WTC11 (cell line): ENCODE measurements at regions not wholly inside any gene's neighbourhood (a gene's known extent, or its start where the extent isn't known, plus 50 kb on each side); places are given as distances from the start of the nearest gene placed in this dataset.
A peak's percentile ranks its signal among the peaks of the same experiment; 100 is the strongest.

Experiments
- ATAC-seq: fragments of 200-7000 bp; cut with Tn5 transposase; 2 replicates; pipeline ENCODE4 v1.10.0; 2021; ENCODE audit warnings: mild to moderate bottlenecking, moderate library complexity
- CTCF ChIA-PET: fragments of 300-600 bp; sonication (Branson Sonifier 250); formaldehyde crosslinking; loops from one replicate; lab custom pipeline; 2021; ENCODE audit warnings: antibody characterized with exemption; lab: Charles Lee
- POLR2A ChIA-PET: fragments of 350-600 bp; sonication (Branson Sonifier 250); formaldehyde crosslinking; loops from one replicate; lab custom pipeline; 2021; ENCODE audit warnings: antibody characterized with exemption; lab: Charles Lee
- DNase-seq: peaks from one replicate; pipeline ENCODE4 v3.0.0; 2021; ENCODE audit warnings: low spot score
- H3K27ac Mint-ChIP-seq: 2 replicates; pipeline ENCODE4 v1.8.0; 2021; ENCODE audit warnings: mixed read lengths
- H3K27me3 Mint-ChIP-seq: 2 replicates; pipeline ENCODE4 v1.8.0; 2021; ENCODE audit warnings: low read depth, mild to moderate bottlenecking, moderate library complexity, mixed read lengths
- H3K36me3 Mint-ChIP-seq: 2 replicates; pipeline ENCODE4 v1.8.0; 2021; ENCODE audit warnings: mixed read lengths
- H3K4me1 Mint-ChIP-seq: 2 replicates; pipeline ENCODE4 v1.8.0; 2022; ENCODE audit warnings: mixed read lengths
- H3K4me3 Mint-ChIP-seq: 2 replicates; pipeline ENCODE4 v1.8.0; 2021; ENCODE audit warnings: mild to moderate bottlenecking, moderate library complexity, mixed read lengths
- H3K9me3 Mint-ChIP-seq: 2 replicates; pipeline ENCODE4 v1.8.0; 2021; ENCODE audit warnings: mixed read lengths
- ATF1 ChIP-seq: sonication (generic); formaldehyde crosslinking; IDR thresholded peaks from 2 replicates; pipeline ENCODE4 v1.8.1; 2023; ENCODE audit warnings: mild to moderate bottlenecking, moderate library complexity, missing genetic modification reagents
- CREM ChIP-seq: sonication (generic); formaldehyde crosslinking; IDR thresholded peaks from 2 replicates; pipeline ENCODE4 v1.8.1; 2022; ENCODE audit warnings: mild to moderate bottlenecking, missing genetic modification reagents, moderate library complexity
- FOXJ3 ChIP-seq: sonication (generic); formaldehyde crosslinking; IDR thresholded peaks from 2 replicates; pipeline ENCODE4 v1.9.0; 2021; ENCODE audit warnings: missing genetic modification reagents, mild to moderate bottlenecking, borderline replicate concordance
- GABPB1 ChIP-seq: sonication (generic); formaldehyde crosslinking; IDR thresholded peaks from 2 replicates; pipeline ENCODE4 v1.8.1; 2023; ENCODE audit warnings: mild to moderate bottlenecking, missing genetic modification reagents
- HMGA2 ChIP-seq: fragments of 250-450 bp; sonication (Bioruptor Pico); IDR thresholded peaks from 2 replicates; pipeline ENCODE4 v1.4.0; 2021; ENCODE audit warnings: mild to moderate bottlenecking, moderate library complexity
- MYBL2 ChIP-seq: sonication (generic); formaldehyde crosslinking; IDR thresholded peaks from 2 replicates; pipeline ENCODE4 v1.8.1; 2023; ENCODE audit warnings: mild to moderate bottlenecking, moderate library complexity, missing genetic modification reagents
- NFATC4 ChIP-seq: fragments of 250-450 bp; sonication (Bioruptor Pico); IDR thresholded peaks from 2 replicates; pipeline ENCODE4 v1.9.0; 2021; ENCODE audit warnings: mild to moderate bottlenecking
- OVOL2 ChIP-seq: fragments of 250-450 bp; sonication (Bioruptor Pico); IDR thresholded peaks from 2 replicates; pipeline ENCODE4 v1.9.0; 2021; ENCODE audit warnings: mild to moderate bottlenecking, borderline replicate concordance
- SMAD3 ChIP-seq: sonication (generic); formaldehyde crosslinking; IDR thresholded peaks from 2 replicates; pipeline ENCODE4 v1.8.0; 2022; ENCODE audit warnings: missing genetic modification reagents, mild to moderate bottlenecking, borderline replicate concordance
- SOX15 ChIP-seq: fragments of 250-450 bp; sonication (Bioruptor Pico); IDR thresholded peaks from 2 replicates; pipeline ENCODE4 v1.9.0; 2021; ENCODE audit warnings: mild to moderate bottlenecking
- TEAD4 ChIP-seq: sonication (generic); formaldehyde crosslinking; IDR thresholded peaks from 2 replicates; pipeline ENCODE4 v1.8.0; 2022; ENCODE audit warnings: mild to moderate bottlenecking, missing genetic modification reagents
- ZNF219 ChIP-seq: sonication (generic); formaldehyde crosslinking; IDR thresholded peaks from 2 replicates; pipeline ENCODE4 v1.8.0; 2023; ENCODE audit warnings: missing genetic modification reagents, mild to moderate bottlenecking, borderline replicate concordance
- ZNF232 ChIP-seq: sonication (generic); formaldehyde crosslinking; IDR thresholded peaks from 2 replicates; pipeline ENCODE4 v1.8.0; 2022; ENCODE audit warnings: mild to moderate bottlenecking, missing genetic modification reagents
- TF ChIP-seq, protein P1 (sequence below): fragments of 250-450 bp; sonication (Bioruptor Pico); IDR thresholded peaks from 2 replicates; pipeline ENCODE4 v1.9.0; 2021; ENCODE audit warnings: moderate library complexity, mild to moderate bottlenecking, inconsistent platforms, borderline replicate concordance
- TF ChIP-seq, protein P2 (sequence below): sonication (generic); formaldehyde crosslinking; conservative IDR thresholded peaks from 2 replicates; pipeline ENCODE4 v1.8.1; 2022; ENCODE audit warnings: mild to moderate bottlenecking, missing genetic modification reagents
- TF ChIP-seq, protein P3 (sequence below): sonication (generic); formaldehyde crosslinking; IDR thresholded peaks from 2 replicates; pipeline ENCODE4 v1.8.1; 2023; ENCODE audit warnings: mild to moderate bottlenecking, missing genetic modification reagents, moderate library complexity
- TF ChIP-seq, protein P4 (sequence below): sonication (generic); formaldehyde crosslinking; IDR thresholded peaks from 2 replicates; pipeline ENCODE4 v1.8.0; 2022; ENCODE audit warnings: mild to moderate bottlenecking, missing genetic modification reagents
- TF ChIP-seq, protein P5 (sequence below): sonication (generic); formaldehyde crosslinking; IDR thresholded peaks from 2 replicates; pipeline ENCODE4 v1.8.1; 2022; ENCODE audit warnings: low read depth, mild to moderate bottlenecking, moderate library complexity, missing genetic modification reagents, borderline replicate concordance
- TF ChIP-seq, protein P6 (sequence below): sonication (generic); formaldehyde crosslinking; conservative IDR thresholded peaks from 2 replicates; pipeline ENCODE4 v1.8.1; 2023; ENCODE audit warnings: mild to moderate bottlenecking, low read depth, missing genetic modification reagents, moderate library complexity

DNA sequence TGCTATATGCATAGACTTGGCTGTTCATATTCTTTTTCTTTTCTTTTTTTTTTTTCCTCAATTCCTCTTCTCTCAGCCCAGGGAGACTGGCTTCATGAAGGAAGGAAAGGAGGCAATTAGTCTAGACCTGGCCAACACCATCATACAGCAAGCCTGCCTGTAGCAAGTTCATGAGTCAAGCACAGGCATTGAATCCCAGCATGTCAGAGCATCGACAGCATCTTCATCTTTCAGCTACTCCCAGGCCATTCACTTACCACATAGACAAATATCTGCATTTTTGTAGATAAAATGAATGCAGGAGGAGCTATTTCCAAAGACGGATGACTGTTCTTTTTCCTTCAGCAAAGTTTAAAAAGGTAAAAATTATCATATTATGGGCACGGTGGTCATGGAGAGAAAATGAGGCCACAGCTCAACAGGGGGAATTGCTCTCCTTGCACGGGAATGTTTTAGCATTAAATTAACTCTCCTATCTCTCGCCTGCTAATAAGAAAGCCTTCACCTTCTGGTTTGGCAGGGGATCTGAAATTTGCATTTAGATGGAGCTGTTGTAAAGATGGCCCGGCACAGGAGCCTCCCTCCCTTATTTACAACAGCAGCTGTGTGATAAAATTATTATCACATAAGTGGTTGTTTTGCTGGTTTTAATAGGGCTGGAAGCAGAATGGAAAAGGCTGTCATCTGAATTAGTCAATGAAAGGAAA, 626.5 kb upstream of the AUTS2 start:
- no peak overlapping the region for H3K4me3 Mint-ChIP-seq
- H3K9me3 Mint-ChIP-seq: peaks cover 25% of the 10 kb centered on the region
- TF ChIP-seq ZNF219 (no peak), NFATC4 (CRISPR knock-in tag) (no peak), HMGA2 (CRISPR knock-in tag) (no peak)
- TF ChIP-seq, protein P1, sequence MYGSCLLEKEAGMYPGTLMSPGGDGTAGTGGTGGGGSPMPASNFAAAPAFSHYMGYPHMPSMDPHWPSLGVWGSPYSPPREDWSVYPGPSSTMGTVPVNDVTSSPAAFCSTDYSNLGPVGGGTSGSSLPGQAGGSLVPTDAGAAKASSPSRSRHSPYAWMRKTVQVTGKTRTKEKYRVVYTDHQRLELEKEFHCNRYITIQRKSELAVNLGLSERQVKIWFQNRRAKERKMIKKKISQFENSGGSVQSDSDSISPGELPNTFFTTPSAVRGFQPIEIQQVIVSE (CRISPR knock-in tag): no peak
- no peaks in the 10 kb centered on the region for H3K27me3 Mint-ChIP-seq
- peak; percentile 18; the same call in 1 of the 2 replicates for ATAC-seq
- H3K36me3 Mint-ChIP-seq: peaks cover 3% of the 10 kb centered on the region; the same call in 1 of the 2 replicates
- CTCF ChIA-PET: interaction anchor here (1.2 to 1.4 kb wide), 2 partner anchors 96 to 795 kb away, joined by 3 to 4 read pairs; no protein-coding TSS in a partner anchor
- peak overlapping the region; percentile 63 for H3K27ac Mint-ChIP-seq
- POLR2A ChIA-PET: no interaction called here
- H3K4me1 Mint-ChIP-seq: peaks cover 21% of the 10 kb centered on the region
- no peak for DNase-seq

DNA sequence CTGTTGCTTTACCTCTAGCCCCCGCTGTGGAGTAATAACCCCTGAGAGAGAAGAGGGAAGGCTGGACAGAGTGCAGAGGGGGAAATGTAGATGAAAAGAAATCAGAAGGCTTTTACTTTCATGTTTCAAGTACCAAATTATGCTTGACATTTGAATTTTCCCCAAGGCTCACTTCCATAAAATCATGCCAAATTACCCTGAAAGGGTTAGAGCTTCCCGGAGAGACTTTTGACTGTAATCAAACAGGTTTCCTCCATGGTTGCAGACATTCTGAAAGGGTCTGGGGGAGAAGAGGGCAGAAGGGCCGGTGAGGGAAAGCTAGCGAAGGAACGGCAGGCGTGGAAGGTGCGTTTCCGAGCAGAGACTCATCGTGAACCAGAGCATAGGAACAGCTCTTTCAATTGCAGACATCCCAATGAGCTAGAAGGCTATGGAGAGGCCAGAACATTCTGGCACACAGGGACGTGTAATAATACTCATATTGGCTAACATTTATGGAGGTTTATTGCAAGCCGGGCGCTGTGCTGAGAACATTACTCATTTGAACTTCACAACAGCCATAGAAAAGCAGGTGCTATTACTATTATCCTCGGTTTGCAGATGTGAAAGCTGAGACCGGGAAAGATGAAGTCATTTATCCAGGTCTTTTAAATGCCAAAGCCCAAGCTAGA, 620.8 kb upstream of the AUTS2 start:
- ATAC-seq (no peak), DNase-seq (no peak)
- Mint-ChIP-seq H3K36me3 (peaks cover 14% of the 10 kb centered on the region), H3K27ac (no peak overlapping the region), H3K27me3 (no peaks in the 10 kb centered on the region), H3K4me1 (peaks cover 49% of the 10 kb centered on the region), H3K9me3 (peaks cover 12% of the 10 kb centered on the region), H3K4me3 (no peak overlapping the region)
- TF ChIP-seq, protein P2, sequence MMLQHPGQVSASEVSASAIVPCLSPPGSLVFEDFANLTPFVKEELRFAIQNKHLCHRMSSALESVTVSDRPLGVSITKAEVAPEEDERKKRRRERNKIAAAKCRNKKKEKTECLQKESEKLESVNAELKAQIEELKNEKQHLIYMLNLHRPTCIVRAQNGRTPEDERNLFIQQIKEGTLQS (CRISPR knock-in tag): no peak
- TF ChIP-seq FOXJ3 (no peak), MYBL2 (CRISPR knock-in tag) (no peak), CREM (CRISPR knock-in tag) (no peak), ATF1 (CRISPR knock-in tag) (no peak), TEAD4 (no peak), ZNF232 (CRISPR knock-in tag) (no peak), SOX15 (CRISPR knock-in tag) (no peak), GABPB1 (CRISPR knock-in tag) (no peak), OVOL2 (CRISPR knock-in tag) (no peak), SMAD3 (CRISPR knock-in tag) (no peak)
- TF ChIP-seq, protein P3, sequence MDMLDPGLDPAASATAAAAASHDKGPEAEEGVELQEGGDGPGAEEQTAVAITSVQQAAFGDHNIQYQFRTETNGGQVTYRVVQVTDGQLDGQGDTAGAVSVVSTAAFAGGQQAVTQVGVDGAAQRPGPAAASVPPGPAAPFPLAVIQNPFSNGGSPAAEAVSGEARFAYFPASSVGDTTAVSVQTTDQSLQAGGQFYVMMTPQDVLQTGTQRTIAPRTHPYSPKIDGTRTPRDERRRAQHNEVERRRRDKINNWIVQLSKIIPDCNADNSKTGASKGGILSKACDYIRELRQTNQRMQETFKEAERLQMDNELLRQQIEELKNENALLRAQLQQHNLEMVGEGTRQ (CRISPR knock-in tag): no peak
- TF ChIP-seq, protein P4, sequence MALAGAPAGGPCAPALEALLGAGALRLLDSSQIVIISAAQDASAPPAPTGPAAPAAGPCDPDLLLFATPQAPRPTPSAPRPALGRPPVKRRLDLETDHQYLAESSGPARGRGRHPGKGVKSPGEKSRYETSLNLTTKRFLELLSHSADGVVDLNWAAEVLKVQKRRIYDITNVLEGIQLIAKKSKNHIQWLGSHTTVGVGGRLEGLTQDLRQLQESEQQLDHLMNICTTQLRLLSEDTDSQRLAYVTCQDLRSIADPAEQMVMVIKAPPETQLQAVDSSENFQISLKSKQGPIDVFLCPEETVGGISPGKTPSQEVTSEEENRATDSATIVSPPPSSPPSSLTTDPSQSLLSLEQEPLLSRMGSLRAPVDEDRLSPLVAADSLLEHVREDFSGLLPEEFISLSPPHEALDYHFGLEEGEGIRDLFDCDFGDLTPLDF (CRISPR knock-in tag): no peak
- TF ChIP-seq, protein P5, sequence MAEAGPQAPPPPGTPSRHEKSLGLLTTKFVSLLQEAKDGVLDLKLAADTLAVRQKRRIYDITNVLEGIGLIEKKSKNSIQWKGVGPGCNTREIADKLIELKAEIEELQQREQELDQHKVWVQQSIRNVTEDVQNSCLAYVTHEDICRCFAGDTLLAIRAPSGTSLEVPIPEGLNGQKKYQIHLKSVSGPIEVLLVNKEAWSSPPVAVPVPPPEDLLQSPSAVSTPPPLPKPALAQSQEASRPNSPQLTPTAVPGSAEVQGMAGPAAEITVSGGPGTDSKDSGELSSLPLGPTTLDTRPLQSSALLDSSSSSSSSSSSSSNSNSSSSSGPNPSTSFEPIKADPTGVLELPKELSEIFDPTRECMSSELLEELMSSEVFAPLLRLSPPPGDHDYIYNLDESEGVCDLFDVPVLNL (CRISPR knock-in tag): no peak
- TF ChIP-seq, protein P6, sequence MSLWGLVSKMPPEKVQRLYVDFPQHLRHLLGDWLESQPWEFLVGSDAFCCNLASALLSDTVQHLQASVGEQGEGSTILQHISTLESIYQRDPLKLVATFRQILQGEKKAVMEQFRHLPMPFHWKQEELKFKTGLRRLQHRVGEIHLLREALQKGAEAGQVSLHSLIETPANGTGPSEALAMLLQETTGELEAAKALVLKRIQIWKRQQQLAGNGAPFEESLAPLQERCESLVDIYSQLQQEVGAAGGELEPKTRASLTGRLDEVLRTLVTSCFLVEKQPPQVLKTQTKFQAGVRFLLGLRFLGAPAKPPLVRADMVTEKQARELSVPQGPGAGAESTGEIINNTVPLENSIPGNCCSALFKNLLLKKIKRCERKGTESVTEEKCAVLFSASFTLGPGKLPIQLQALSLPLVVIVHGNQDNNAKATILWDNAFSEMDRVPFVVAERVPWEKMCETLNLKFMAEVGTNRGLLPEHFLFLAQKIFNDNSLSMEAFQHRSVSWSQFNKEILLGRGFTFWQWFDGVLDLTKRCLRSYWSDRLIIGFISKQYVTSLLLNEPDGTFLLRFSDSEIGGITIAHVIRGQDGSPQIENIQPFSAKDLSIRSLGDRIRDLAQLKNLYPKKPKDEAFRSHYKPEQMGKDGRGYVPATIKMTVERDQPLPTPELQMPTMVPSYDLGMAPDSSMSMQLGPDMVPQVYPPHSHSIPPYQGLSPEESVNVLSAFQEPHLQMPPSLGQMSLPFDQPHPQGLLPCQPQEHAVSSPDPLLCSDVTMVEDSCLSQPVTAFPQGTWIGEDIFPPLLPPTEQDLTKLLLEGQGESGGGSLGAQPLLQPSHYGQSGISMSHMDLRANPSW (CRISPR knock-in tag): no peak
- POLR2A ChIA-PET: interaction anchor here (0.5 to 1.1 kb wide), 2 partner anchors 169 to 643 kb away, joined by 3 to 5 read pairs; no protein-coding TSS in a partner anchor
- CTCF ChIA-PET: interaction anchor here (0.6 to 1.2 kb wide), 2 partner anchors 40 to 234 kb away, joined by 3 to 5 read pairs; no protein-coding TSS in a partner anchor
